Colonic mucosa (tissue), 4 donors: ENCODE measurements at regions not wholly inside any gene's neighbourhood (a gene's known extent, or its start where the extent isn't known, plus 50 kb on each side); places are given as distances from the start of the nearest gene placed in this dataset.

ENCODE experiments used
- DNase-seq: peaks from one replicate; pipeline ENCODE4 v3.0.0-alpha.2; 2020
- H3K27ac ChIP-seq: fragments of 200-600 bp; one replicate; pipeline ENCODE4 v1.8.0; 2021
- H3K27me3 ChIP-seq: fragments of 200-600 bp; one replicate; pipeline ENCODE4 v1.8.0; 2021
- H3K36me3 ChIP-seq: fragments of 200-600 bp; one replicate; pipeline ENCODE4 v1.8.0; 2021
- H3K4me1 ChIP-seq: fragments of 200-600 bp; one replicate; pipeline ENCODE4 v1.8.0; 2021; ENCODE audit warnings: mild to moderate bottlenecking
- H3K4me3 ChIP-seq: fragments of 200-600 bp; one replicate; pipeline ENCODE4 v1.8.0; 2021
- H3K9ac ChIP-seq, 2 donors: one replicate each; pipeline ENCODE4 v1.7.0; 2013; ENCODE audit warnings: control low read depth in 2 of 2, low read depth in 2 of 2, low read length in 2 of 2
- H3K9me3 ChIP-seq: fragments of 200-600 bp; one replicate; pipeline ENCODE4 v1.8.0; 2021
- intact Hi-C: fragments of 100-400 bp; cut with DNase I; formaldehyde crosslinking; loops from one replicate; pipeline ENCODE4 v1.14.1; 2022
- TF ChIP-seq, protein P1 (sequence below): fragments of 200-600 bp; IDR thresholded peaks from one replicate; pipeline ENCODE4 v1.8.0; 2022; ENCODE audit warnings: antibody characterized with exemption, mild to moderate bottlenecking
- donor health status: healthy.
- donor health status: DM: no; HTN: no; CAD: no.
- donor health status: DM: no; HTN: no; CAD: no.

GRCh38 chr18:41879256-41879655, 75.8 kb upstream of the PIK3C3 start:
- H3K27me3 ChIP-seq: no peaks in the 10 kb centered on the region
- intact Hi-C loops: no loop called here
- H3K27ac ChIP-seq: no peak overlapping the region
- no peaks in the 10 kb centered on the region for H3K4me1 ChIP-seq
- TF ChIP-seq, protein P1, sequence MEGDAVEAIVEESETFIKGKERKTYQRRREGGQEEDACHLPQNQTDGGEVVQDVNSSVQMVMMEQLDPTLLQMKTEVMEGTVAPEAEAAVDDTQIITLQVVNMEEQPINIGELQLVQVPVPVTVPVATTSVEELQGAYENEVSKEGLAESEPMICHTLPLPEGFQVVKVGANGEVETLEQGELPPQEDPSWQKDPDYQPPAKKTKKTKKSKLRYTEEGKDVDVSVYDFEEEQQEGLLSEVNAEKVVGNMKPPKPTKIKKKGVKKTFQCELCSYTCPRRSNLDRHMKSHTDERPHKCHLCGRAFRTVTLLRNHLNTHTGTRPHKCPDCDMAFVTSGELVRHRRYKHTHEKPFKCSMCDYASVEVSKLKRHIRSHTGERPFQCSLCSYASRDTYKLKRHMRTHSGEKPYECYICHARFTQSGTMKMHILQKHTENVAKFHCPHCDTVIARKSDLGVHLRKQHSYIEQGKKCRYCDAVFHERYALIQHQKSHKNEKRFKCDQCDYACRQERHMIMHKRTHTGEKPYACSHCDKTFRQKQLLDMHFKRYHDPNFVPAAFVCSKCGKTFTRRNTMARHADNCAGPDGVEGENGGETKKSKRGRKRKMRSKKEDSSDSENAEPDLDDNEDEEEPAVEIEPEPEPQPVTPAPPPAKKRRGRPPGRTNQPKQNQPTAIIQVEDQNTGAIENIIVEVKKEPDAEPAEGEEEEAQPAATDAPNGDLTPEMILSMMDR: no peak
- no peak overlapping the region for H3K9ac ChIP-seq
- H3K4me3 ChIP-seq: no peak overlapping the region
- DNase-seq: no peak
- H3K9me3 ChIP-seq: no peaks in the 10 kb centered on the region
- H3K36me3 ChIP-seq: no peaks in the 10 kb centered on the region

GRCh38 chr18:41875094-41875780, 79.8 kb upstream of the PIK3C3 start:
- Histone ChIP-seq H3K4me3 (no peak overlapping the region), H3K27me3 (no peaks in the 10 kb centered on the region), H3K4me1 (no peaks in the 10 kb centered on the region), H3K36me3 (no peaks in the 10 kb centered on the region), H3K9me3 (no peaks in the 10 kb centered on the region), H3K9ac (no peak overlapping the region), H3K27ac (no peak overlapping the region)
- TF ChIP-seq, protein P1: no peak
- intact Hi-C loops: no loop called here
- no peak for DNase-seq

DNA sequence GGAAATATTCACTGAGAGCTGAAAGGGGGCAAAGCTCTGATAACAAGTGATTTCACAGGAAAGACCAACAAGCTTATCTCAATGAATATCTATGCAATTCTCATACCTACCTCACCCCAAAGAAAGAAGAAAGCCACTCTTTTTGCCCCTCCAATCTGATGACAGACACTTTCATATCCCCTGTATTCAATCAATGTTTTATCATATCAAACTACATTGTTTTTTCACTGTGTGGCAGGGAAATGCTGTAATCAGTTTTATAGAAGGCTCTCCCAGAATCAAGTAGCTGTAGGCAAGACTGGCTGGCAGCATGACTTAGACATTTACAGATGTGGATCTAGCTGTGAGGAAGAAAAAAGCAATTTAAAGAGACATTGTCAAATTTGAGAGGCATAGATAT, 81.3 kb upstream of the PIK3C3 start:
- H3K36me3 ChIP-seq: no peaks in the 10 kb centered on the region
- no peak overlapping the region for H3K9ac ChIP-seq
- no peak for DNase-seq
- H3K27ac ChIP-seq: no peak overlapping the region
- H3K9me3 ChIP-seq: no peaks in the 10 kb centered on the region
- H3K4me3 ChIP-seq: no peak overlapping the region
- H3K4me1 ChIP-seq: no peaks in the 10 kb centered on the region
- no peaks in the 10 kb centered on the region for H3K27me3 ChIP-seq
- intact Hi-C loops: no loop called here
- TF ChIP-seq, protein P1: no peak

GRCh38 chr18:41872206-41872605, 82.8 kb upstream of the PIK3C3 start:
- Histone ChIP-seq H3K9ac (no peak overlapping the region), H3K9me3 (no peaks in the 10 kb centered on the region), H3K27me3 (no peaks in the 10 kb centered on the region), H3K4me3 (no peak overlapping the region), H3K4me1 (no peaks in the 10 kb centered on the region), H3K36me3 (no peaks in the 10 kb centered on the region), H3K27ac (no peak overlapping the region)
- no peak for DNase-seq
- TF ChIP-seq, protein P1: no peak
- intact Hi-C loops: no loop called here

- Histone ChIP-seq H3K9ac (no peak overlapping the region), H3K4me3 (no peak overlapping the region), H3K27me3 (no peaks in the 10 kb centered on the region), H3K27ac (no peak overlapping the region), H3K9me3 (no peaks in the 10 kb centered on the region), H3K36me3 (no peaks in the 10 kb centered on the region), H3K4me1 (no peaks in the 10 kb centered on the region)
- TF ChIP-seq, protein P1: no peak
- intact Hi-C loops: no loop called here
- DNase-seq: no peak
Measured at GRCh38 chr18:41871229-41872000, 83.6 kb upstream of the PIK3C3 start.
